ENCODE measurements at regions not wholly inside any gene's neighbourhood (a gene's known extent, or its start where the extent isn't known, plus 50 kb on each side); places are given as distances from the start of the nearest gene placed in this dataset.

- Histone ChIP-seq H3K4me3 (ENCODE audit: low read depth, low read length) (no peak overlapping the region), H3K4me1 (ENCODE audit: control insufficient read depth, insufficient read depth, low read length) (peaks cover 9% of the 10 kb centered on the region), H3K9ac (ENCODE audit: low read depth, low read length) (no peak overlapping the region), H3K27me3 (ENCODE audit: control insufficient read depth, insufficient read depth, low read length) (no peaks in the 10 kb centered on the region), H3K36me3 (ENCODE audit: control insufficient read depth, insufficient read depth, low read length) (no peaks in the 10 kb centered on the region), H3K9me3 (ENCODE audit: control insufficient read depth, insufficient read depth, low read length) (no peaks in the 10 kb centered on the region), H3K27ac (ENCODE audit: low read depth, low read length) (peak overlapping the region; percentile 44)
Observed at GRCh38 chrX:39755143-39756032, 342.4 kb downstream of the BCOR start.

- Histone ChIP-seq H3K9ac (ENCODE audit: low read depth, low read length) (no peak overlapping the region), H3K27me3 (ENCODE audit: control insufficient read depth, insufficient read depth, low read length) (no peaks in the 10 kb centered on the region), H3K36me3 (ENCODE audit: control insufficient read depth, insufficient read depth, low read length) (no peaks in the 10 kb centered on the region), H3K9me3 (ENCODE audit: control insufficient read depth, insufficient read depth, low read length) (no peaks in the 10 kb centered on the region), H3K27ac (ENCODE audit: low read depth, low read length) (peak overlapping the region; percentile 44), H3K4me3 (ENCODE audit: low read depth, low read length) (no peak overlapping the region), H3K4me1 (ENCODE audit: control insufficient read depth, insufficient read depth, low read length) (peaks cover 9% of the 10 kb centered on the region)
Observed at GRCh38 chrX:39756086-39756883, 341.5 kb downstream of the BCOR start.

- Histone ChIP-seq H3K27me3 (ENCODE audit: control insufficient read depth, insufficient read depth, low read length) (no peaks in the 10 kb centered on the region), H3K36me3 (ENCODE audit: control insufficient read depth, insufficient read depth, low read length) (no peaks in the 10 kb centered on the region), H3K4me3 (ENCODE audit: low read depth, low read length) (no peak overlapping the region), H3K9ac (ENCODE audit: low read depth, low read length) (no peak overlapping the region), H3K4me1 (ENCODE audit: control insufficient read depth, insufficient read depth, low read length) (peaks cover 9% of the 10 kb centered on the region), H3K27ac (ENCODE audit: low read depth, low read length) (no peak overlapping the region), H3K9me3 (ENCODE audit: control insufficient read depth, insufficient read depth, low read length) (no peaks in the 10 kb centered on the region)
Observed at GRCh38 chrX:39757971-39758370, 339.8 kb downstream of the BCOR start.

- Histone ChIP-seq H3K9me3 (ENCODE audit: control insufficient read depth, insufficient read depth, low read length) (no peaks in the 10 kb centered on the region), H3K9ac (ENCODE audit: low read depth, low read length) (no peak overlapping the region), H3K4me3 (ENCODE audit: low read depth, low read length) (no peak overlapping the region)
Observed at GRCh38 chrX:39758791-39759525, 338.8 kb downstream of the BCOR start.

GRCh38 chrX:39759526-39760224 lies 338.1 kb downstream of the BCOR start:
- H3K27ac ChIP-seq (ENCODE audit: low read depth, low read length), result peak overlapping the region; percentile 2
- peaks cover 17% of the 10 kb centered on the region for H3K4me1 ChIP-seq (ENCODE audit: control insufficient read depth, insufficient read depth, low read length)
- H3K4me3 ChIP-seq (ENCODE audit: low read depth, low read length), result no peak overlapping the region
- H3K36me3 ChIP-seq (ENCODE audit: control insufficient read depth, insufficient read depth, low read length), result no peaks in the 10 kb centered on the region
- no peaks in the 10 kb centered on the region for H3K27me3 ChIP-seq (ENCODE audit: control insufficient read depth, insufficient read depth, low read length)
- no peak overlapping the region for H3K9ac ChIP-seq (ENCODE audit: low read depth, low read length)
- no peaks in the 10 kb centered on the region for H3K9me3 ChIP-seq (ENCODE audit: control insufficient read depth, insufficient read depth, low read length)

More at GRCh38 chrX:39758791-39759525, 338.8 kb downstream of the BCOR start:
- Histone ChIP-seq H3K4me1 (ENCODE audit: control insufficient read depth, insufficient read depth, low read length) (peaks cover 10% of the 10 kb centered on the region), H3K27me3 (ENCODE audit: control insufficient read depth, insufficient read depth, low read length) (no peaks in the 10 kb centered on the region), H3K27ac (ENCODE audit: low read depth, low read length) (no peak overlapping the region), H3K36me3 (ENCODE audit: control insufficient read depth, insufficient read depth, low read length) (no peaks in the 10 kb centered on the region)

- Histone ChIP-seq H3K9me3 (ENCODE audit: control insufficient read depth, insufficient read depth, low read length) (no peaks in the 10 kb centered on the region), H3K36me3 (ENCODE audit: control insufficient read depth, insufficient read depth, low read length) (no peaks in the 10 kb centered on the region), H3K27me3 (ENCODE audit: control insufficient read depth, insufficient read depth, low read length) (no peaks in the 10 kb centered on the region), H3K27ac (ENCODE audit: low read depth, low read length) (no peak overlapping the region), H3K9ac (ENCODE audit: low read depth, low read length) (no peak overlapping the region), H3K4me1 (ENCODE audit: control insufficient read depth, insufficient read depth, low read length) (peaks cover 26% of the 10 kb centered on the region), H3K4me3 (ENCODE audit: low read depth, low read length) (no peak overlapping the region)
Observed at GRCh38 chrX:39760930-39761329, 336.8 kb downstream of the BCOR start.

GRCh38 chrX:39762266-39762841 lies 335.4 kb downstream of the BCOR start:
- Histone ChIP-seq H3K9me3 (ENCODE audit: control insufficient read depth, insufficient read depth, low read length) (no peaks in the 10 kb centered on the region), H3K4me3 (ENCODE audit: low read depth, low read length) (no peak overlapping the region), H3K9ac (ENCODE audit: low read depth, low read length) (no peak overlapping the region), H3K27ac (ENCODE audit: low read depth, low read length) (no peak overlapping the region), H3K4me1 (ENCODE audit: control insufficient read depth, insufficient read depth, low read length) (peaks cover 30% of the 10 kb centered on the region), H3K27me3 (ENCODE audit: control insufficient read depth, insufficient read depth, low read length) (no peaks in the 10 kb centered on the region), H3K36me3 (ENCODE audit: control insufficient read depth, insufficient read depth, low read length) (no peaks in the 10 kb centered on the region)

GRCh38 chrX:39764441-39764914 lies 333.3 kb downstream of the BCOR start:
- Histone ChIP-seq H3K9ac (ENCODE audit: low read depth, low read length) (no peak overlapping the region), H3K9me3 (ENCODE audit: control insufficient read depth, insufficient read depth, low read length) (no peaks in the 10 kb centered on the region), H3K4me3 (ENCODE audit: low read depth, low read length) (no peak overlapping the region; the same call in 1 of the 2 replicates), H3K4me1 (ENCODE audit: control insufficient read depth, insufficient read depth, low read length) (peaks cover 25% of the 10 kb centered on the region), H3K27ac (ENCODE audit: low read depth, low read length) (peak overlapping the region; percentile 21), H3K36me3 (ENCODE audit: control insufficient read depth, insufficient read depth, low read length) (no peaks in the 10 kb centered on the region), H3K27me3 (ENCODE audit: control insufficient read depth, insufficient read depth, low read length) (no peaks in the 10 kb centered on the region)

- Histone ChIP-seq H3K27ac (ENCODE audit: low read depth, low read length) (no peak overlapping the region), H3K9ac (ENCODE audit: low read depth, low read length) (no peak overlapping the region)
Observed at GRCh38 chrX:39765327-39765726, 332.4 kb downstream of the BCOR start.

More at GRCh38 chrX:39765327-39765726, 332.4 kb downstream of the BCOR start:
- H3K36me3 ChIP-seq (ENCODE audit: control insufficient read depth, insufficient read depth, low read length), result no peaks in the 10 kb centered on the region
- peaks cover 25% of the 10 kb centered on the region for H3K4me1 ChIP-seq (ENCODE audit: control insufficient read depth, insufficient read depth, low read length)
- no peak overlapping the region for H3K4me3 ChIP-seq (ENCODE audit: low read depth, low read length)
- H3K9me3 ChIP-seq (ENCODE audit: control insufficient read depth, insufficient read depth, low read length), result no peaks in the 10 kb centered on the region; the same call in 1 of the 2 replicates
- no peaks in the 10 kb centered on the region for H3K27me3 ChIP-seq (ENCODE audit: control insufficient read depth, insufficient read depth, low read length)
